ENCODE measurements at regions not wholly inside any gene's neighbourhood (a gene's known extent, or its start where the extent isn't known, plus 50 kb on each side); places are given as distances from the start of the nearest gene placed in this dataset.
A peak's percentile ranks its signal among the peaks of the same experiment; 100 is the strongest.

DNA sequence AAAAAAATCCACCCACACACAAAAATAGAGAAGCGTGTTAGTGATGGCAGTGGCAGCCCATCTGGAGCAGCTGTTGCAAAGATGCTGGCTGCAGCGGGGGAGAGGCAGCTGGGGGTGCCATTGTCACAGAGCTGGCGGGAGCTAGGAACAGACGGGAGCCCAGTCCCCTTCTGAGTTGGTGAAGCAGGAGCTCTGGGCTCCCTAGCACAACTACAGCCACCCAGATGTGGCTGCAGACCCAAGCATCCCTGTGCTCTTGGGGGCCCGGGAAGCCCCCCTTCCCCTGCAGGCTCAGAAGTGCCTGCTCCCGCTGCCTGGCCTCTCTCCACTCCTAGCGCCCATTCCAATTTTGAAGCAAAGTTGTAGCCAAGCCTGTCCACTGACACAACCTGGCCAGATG, 366.6 kb upstream of the MC4R start:
- in situ Hi-C loops (cut with HindIII; ENCODE audit: low sequenced_read_pairs): no loop called here
- DNase-seq (ENCODE audit: low spot score): no peak

DNA sequence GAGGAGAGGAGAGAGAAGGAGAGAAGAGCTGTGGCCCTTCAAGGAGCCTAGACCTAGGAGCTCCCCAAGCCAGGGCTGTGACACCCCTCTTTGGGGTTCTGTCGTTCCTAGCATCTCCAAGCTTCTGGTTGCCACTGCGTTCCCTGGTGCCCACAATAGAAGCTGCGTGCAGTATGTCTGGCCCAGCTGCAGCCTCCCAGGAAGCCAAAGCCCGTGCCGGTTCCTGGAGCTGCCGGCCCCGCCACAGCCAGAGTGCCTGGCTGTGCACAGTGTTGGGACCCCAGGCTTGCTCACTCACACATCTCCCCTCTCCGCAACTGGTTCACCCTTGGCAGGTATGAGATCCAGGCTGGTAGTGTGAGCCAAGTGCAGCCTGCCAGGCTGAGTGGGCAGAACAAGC, 367.7 kb upstream of the MC4R start:
- in situ Hi-C loops (cut with HindIII; ENCODE audit: low sequenced_read_pairs): no loop called here
- DNase-seq (ENCODE audit: low spot score): no peak

DNA sequence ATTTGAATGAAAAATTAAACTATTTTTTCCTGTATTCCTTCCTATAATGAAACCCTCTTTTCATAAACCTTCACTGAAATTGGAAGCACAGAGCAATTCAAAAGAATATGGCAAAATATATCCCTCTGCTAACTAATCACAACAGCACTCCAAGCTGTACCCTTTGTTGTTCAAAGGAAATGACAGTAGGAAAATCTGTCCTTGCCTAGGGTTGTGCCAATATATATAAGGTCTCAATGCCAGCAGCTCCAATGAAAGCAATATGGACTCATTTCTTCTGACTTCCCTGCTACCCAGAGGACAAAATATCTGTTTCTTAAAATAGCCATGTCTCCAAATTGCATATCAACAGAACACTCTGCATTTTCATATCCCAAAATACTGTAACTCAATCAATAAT, 373.9 kb upstream of the MC4R start:
- peak; percentile 15 for DNase-seq (ENCODE audit: low spot score)
- in situ Hi-C loops (cut with HindIII; ENCODE audit: low sequenced_read_pairs): no loop called here

DNA sequence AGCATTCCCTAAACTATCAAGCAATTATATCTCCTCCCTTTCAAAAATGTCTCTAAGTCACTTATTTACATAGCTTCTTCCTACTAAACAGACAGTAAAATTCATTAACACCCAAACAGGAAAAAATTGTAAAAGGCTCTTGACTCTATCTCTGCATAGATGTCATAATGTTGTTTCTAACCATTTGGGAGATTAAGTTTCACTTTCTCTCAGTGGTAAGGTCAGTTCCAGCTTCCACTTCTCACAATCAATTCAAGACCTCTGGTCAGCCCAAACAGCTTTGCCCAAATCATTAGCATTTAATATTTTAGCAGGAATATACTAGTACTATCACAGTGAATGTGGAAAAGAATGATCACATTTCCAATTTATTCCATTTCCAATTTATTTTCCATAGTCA, 374.3 kb upstream of the MC4R start:
- in situ Hi-C loops (cut with HindIII; ENCODE audit: low sequenced_read_pairs): no loop called here
- no peak for DNase-seq (ENCODE audit: low spot score)

DNA sequence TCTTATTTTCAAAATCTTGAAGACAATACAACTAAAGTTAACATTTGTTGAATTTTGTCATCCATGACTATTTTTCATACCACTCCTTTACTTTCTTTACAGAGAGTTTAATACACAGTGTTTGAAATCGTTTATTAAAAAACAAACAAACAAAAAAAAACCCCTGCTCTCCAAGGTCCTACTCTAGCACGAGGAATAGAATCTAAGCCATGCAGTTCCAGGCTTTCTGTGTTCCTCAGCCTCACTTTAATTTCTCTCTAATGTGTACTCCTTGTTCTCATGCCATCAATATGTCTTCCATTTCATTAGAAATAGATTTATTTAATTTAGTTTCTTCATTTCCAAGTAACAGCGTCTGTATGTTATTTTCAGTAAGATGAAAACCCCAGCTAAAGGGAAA, 381.2 kb upstream of the MC4R start:
- DNase-seq (ENCODE audit: low spot score): no peak
- in situ Hi-C loops (cut with HindIII; ENCODE audit: low sequenced_read_pairs): no loop called here

DNA sequence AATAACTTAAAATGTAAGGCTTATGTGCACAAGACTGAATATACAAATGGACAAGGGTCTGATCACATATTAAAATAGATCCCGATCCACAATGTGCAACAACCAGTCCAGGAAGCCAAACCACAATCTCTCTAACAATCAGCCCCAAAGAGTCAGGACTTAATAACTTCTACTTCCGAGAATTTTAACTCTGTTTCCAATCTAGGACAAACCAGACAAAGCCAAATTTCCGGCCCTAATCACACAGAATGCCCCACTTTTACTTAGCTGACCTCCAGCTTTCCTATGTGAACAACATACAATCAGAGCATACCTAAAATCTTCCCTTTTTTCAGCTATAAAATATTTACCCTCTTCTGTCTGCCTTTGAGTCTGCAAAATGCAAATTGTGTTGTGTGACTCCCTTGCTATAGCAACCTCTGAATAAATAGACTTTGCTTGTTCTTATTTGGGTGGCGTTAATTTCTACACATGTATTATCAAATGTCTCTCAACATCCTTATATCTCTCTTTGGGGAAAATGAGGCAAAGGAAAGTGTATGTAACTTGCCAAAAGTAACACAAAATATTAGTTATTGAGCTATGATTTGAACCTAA, 381.9 kb upstream of the MC4R start:
- DNase-seq (ENCODE audit: low spot score): no peak
- in situ Hi-C loops (cut with HindIII; ENCODE audit: low sequenced_read_pairs): no loop called here

DNA sequence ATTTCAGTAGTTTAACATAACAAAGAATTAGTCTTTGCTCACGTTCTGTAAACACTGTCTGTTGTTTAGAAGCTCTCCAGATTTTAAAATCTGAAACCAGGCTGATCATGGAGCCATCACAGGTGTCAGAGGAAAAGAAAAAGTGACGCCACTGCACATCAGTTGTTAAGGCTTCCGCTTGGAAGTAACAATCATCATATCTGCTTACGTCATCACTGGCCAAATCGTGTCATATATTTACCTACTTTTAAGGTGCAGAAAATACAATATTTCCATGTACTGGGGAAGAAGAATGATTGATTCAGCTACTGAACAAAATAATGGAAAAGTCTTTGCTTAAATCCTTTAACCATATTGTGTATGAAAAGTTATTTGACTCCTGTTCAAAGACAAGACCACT, 382.6 kb upstream of the MC4R start:
- no peak for DNase-seq (ENCODE audit: low spot score)
- in situ Hi-C loops (cut with HindIII; ENCODE audit: low sequenced_read_pairs): no loop called here

DNA sequence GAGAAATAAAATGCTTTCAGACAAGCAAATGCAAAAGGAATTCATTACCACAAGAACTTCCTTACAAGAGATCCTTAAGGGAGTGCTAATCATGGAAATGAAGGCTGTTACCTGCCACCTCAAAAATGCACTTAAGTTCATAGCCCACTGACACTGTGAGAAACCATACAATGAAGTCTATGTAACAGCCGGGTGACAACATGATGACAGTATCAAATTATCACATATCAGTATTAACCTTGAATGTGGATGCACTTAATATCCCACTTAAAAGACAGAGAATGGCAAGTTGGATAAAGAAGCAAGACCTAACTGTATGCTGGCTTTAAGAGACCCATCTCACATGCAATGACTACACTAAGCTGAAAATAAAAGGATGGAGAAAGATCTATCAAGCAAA, 403.4 kb upstream of the MC4R start:
- DNase-seq (ENCODE audit: low spot score): no peak
- in situ Hi-C loops (cut with HindIII; ENCODE audit: low sequenced_read_pairs): no loop called here

DNA sequence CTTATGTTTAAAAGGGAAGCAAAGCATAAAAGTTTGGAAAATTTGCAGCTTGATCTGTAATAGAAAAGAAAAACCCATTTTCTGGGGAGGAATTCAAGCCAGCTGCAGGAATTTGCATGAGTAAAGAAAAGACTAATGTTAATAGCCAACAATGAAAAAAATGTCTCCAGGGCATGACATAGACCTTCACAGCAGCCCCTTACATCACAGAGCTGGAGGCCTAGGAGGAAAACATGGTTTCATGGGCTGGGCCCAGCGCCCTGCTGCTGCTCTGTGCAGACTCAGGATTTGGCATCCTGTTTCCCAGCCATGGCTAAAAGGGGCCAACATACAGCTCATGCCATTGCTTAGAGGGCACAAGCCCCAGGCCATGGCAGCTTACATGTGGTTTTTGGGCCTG, 411.6 kb upstream of the MC4R start:
- in situ Hi-C loops (cut with HindIII; ENCODE audit: low sequenced_read_pairs): no loop called here
- no peak for DNase-seq (ENCODE audit: low spot score)

DNA sequence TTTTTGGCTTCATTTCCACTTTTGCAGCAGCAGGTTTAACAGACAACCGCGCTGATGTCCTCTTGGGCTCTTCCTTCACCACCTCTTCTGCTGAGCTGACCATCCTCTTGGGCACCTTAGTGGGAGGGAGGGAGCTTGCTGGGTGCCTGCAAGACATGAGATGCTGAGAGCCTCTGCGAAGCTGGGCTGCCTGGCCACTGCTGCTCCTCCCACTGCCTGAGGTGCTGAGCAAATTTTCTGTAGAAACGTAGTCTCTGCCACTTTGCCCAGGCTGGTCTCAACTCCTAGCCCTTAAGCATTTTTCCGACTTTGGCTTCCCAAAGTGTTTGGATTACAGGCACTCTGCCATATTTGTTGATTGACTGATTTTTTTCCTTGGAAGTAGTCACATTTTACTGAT, 422.2 kb upstream of the MC4R start:
- no peak for DNase-seq (ENCODE audit: low spot score)
- in situ Hi-C loops (cut with HindIII; ENCODE audit: low sequenced_read_pairs): no loop called here

DNA sequence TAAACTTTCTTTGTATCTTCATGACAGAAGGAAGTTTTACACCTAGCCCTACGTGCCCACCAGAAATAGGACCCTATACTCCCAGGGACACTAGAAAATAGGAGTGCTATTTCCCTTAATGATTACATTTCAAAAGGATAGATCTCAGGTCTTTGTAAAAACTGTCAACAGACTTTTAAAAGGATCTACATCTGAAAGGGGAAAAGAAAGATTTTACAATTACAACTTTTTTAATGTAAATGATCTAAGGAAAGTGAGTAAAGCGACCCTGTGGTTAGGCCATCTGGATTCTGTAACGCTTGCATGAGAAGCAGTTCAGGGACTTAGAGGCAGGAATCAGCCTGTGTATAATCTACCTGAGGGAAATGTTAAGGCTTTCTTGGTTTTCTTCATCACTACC, 431.8 kb upstream of the MC4R start:
- in situ Hi-C loops (cut with HindIII; ENCODE audit: low sequenced_read_pairs): no loop called here
- no peak for DNase-seq (ENCODE audit: low spot score)

DNA sequence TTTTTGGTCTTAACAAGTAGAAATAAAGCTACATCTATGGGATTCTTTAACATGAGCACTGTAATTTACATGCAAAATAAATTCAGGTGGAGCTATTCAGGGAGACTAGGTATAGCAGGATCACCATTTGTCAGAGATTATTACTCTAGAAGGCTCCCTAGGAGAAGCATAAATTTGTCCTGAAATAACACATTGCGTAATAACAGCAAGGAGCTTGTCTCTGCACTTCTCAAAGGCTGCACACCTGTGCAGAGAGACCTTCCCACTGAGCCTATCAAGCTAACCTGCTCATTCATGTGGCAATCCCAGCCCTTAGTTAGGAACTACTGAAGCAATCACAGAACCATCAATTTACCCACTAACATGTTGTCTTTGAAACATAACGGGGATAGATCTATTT, 437.4 kb upstream of the MC4R start:
- in situ Hi-C loops (cut with HindIII; ENCODE audit: low sequenced_read_pairs): no loop called here
- peak; percentile 52 for DNase-seq (ENCODE audit: low spot score)

DNA sequence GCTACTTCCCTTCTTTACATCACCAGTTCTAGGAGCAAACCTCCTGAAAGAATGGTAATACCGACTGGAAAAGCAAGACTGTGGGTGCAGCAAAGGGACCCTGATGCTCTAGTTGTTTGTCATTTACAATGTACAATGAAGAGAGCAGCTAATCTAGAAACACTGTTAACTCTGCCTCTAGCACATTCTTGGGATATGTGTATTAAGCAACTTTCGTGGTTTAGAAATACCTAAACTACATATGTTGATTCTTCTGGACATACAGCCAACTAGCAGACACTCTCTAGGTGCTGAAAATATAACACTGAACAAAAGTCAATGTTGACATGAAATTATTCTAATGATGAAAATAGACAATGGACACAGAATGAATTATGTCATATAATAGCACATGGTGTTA, 440.3 kb upstream of the MC4R start:
- in situ Hi-C loops (cut with HindIII; ENCODE audit: low sequenced_read_pairs): no loop called here
- DNase-seq (ENCODE audit: low spot score): no peak

DNA sequence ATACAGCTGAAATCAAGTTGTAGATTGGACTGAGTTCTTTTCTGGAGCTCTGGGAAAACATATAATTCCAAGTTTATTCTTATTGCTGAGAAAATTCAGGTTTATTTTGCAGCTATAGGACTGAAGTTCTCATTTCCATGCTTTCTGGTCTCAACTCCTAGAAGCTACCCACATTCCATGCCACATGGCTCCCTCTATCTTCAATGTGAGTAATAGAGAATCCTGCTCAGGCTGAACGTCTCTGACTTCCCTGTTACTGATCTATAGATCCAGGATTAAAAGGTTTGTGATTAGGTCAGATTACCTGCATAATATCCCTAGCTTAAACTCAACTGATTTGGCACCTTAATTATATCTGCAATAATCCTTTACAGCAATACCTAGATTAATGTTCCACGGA, 453.8 kb upstream of the MC4R start:
- DNase-seq (ENCODE audit: low spot score): no peak
- in situ Hi-C loops (cut with HindIII; ENCODE audit: low sequenced_read_pairs): no loop called here

DNA sequence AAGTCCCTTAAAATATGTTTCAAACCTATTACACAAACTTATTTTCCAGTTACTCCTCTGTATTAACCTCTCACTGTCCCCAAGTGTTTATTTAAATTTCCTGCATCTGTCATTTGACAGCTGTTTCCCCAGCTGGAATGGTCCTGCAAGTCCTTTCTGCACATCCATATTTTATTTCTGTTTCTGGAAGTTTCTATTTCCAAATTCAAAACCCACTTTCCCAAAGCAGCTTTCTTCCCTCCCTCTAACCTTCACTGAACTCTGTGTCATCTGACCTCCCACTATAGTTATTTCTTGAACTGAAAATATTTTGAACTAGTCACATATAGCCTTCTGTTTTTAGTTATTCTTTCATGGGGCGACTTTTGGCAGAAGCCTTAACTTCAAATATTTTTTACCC, 459.4 kb upstream of the MC4R start:
- no peak for DNase-seq (ENCODE audit: low spot score)
- in situ Hi-C loops (cut with HindIII; ENCODE audit: low sequenced_read_pairs): no loop called here

DNA sequence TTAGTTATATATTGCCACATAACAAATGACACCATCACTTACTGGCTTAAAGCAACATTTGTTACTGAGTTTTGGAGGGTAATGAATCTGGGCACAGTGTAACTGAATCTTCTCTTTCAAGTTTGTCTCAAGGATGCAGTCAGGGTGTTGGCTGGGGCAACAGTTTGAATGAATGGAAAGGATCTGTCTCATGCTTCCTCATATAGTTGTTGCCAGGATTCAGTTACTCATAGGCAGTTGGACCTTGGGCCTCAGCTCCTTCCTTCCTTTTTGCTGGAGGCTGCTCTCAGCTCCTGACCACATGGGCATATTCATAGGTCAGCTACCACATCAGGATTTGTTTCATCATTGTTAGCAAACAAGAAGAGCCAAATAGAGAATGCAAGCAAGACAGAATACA, 466.1 kb upstream of the MC4R start:
- no peak for DNase-seq (ENCODE audit: low spot score)
- in situ Hi-C loops (cut with HindIII; ENCODE audit: low sequenced_read_pairs): no loop called here

DNA sequence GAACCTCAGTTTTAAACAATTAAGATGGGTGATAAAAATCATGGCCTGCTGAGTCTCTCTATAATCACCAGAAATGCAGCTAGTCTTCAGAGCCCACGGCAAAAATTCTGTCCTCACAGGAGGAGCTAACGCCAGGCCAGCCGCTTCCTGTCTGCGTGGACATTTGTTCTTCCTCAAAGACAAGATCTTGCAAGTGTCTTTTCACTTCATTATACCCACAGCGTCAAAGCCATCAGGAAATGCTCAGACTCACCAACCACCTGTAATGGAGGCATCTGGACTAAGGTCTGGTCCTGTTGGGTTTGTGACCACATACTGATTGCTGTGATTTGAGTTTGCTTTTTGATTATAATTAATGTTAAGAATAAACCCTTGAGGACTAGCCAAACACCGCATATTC, 473.8 kb upstream of the MC4R start:
- in situ Hi-C loops (cut with HindIII; ENCODE audit: low sequenced_read_pairs): no loop called here
- DNase-seq (ENCODE audit: low spot score): no peak

DNA sequence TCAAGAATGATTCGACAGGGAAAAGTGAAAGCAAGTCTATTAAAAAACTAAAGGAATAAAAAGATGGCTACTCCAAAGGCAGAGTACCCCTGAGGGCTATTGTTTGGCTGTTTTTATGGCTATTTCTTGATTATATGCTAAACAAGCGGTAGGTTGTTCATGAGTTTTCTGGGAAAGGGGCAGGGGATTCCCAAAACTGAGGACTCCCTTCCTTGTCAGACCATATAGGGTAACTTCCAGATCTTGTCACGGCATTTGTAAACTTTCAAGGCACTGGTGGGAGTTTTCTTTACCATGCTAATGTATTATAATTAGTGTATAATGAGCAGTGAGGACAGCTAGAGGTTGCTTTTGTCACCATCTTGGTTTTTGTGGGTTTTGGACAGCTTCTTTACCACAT, 474.9 kb upstream of the MC4R start:
- no peak for DNase-seq (ENCODE audit: low spot score)
- in situ Hi-C loops (cut with HindIII; ENCODE audit: low sequenced_read_pairs): no loop called here

DNA sequence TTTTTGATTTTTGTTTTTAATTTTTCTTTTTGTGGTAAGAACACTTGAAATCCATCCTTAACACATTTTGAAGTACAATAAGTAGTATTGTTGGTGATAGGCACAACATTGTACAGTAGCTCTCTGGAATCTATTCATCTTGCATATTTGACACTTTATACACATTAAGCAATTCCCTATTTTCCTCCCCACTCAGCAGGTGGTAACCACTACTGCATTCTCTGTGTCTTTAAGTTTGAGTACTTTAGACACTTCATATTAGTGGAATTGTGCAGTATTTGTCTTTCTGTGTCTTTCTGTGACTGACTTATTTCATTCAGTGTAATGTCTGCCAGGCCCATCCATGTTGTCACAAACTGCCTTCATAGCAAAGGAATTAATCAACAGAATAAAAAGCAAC, 471.7 kb upstream of the CDH20 start:
- in situ Hi-C loops (cut with HindIII; ENCODE audit: low sequenced_read_pairs): no loop called here
- no peak for DNase-seq (ENCODE audit: low spot score)

DNA sequence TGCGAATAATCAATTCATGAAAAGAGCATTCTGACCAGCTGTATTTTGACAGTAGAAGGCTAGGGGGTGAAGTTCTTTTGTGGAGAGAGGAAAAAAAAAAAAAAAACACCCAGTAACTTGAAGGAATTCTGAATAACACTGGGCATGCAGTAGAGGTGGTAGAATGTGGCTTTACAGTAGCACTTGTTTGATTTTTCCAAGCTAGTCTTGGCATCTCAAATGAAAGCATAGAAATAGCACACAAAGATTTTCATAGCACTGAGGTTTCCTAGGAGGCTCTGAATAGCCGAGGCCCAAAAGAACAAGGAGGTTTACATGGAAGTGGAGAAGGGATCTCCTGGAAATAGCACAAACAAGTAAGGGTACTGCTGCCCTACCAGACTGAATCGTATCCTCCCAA, 470.2 kb upstream of the CDH20 start:
- in situ Hi-C loops (cut with HindIII; ENCODE audit: low sequenced_read_pairs): no loop called here
- no peak for DNase-seq (ENCODE audit: low spot score)

DNA sequence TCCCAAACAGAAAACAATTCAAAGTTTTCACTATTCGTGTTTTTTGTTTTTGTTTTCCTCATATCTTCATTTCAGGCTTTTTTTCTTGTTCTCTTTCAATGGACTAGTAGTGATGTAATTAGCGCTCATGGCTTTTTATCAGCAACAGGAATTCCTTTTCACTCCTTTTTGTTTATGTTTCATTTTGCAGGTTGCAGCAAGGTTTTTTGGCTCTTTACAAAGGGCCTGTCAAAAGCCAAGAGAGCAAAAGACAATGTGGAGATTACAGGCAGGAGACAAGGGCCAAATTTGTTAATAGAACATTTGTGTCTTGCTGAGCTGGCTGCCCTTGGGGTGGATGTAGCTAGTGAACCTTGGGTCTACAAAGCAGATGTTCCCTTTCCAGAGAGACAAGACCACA, 467.4 kb upstream of the CDH20 start:
- in situ Hi-C loops (cut with HindIII; ENCODE audit: low sequenced_read_pairs): no loop called here

More for the DNA sequence above, 467.4 kb upstream of the CDH20 start:
- DNase-seq (ENCODE audit: low spot score): no peak
